LNCaP clone FGC (cell line): ENCODE measurements at regions not wholly inside any gene's neighbourhood (a gene's known extent, or its start where the extent isn't known, plus 50 kb on each side); places are given as distances from the start of the nearest gene placed in this dataset.

Source experiments
- DNase-seq: peaks from one replicate; pipeline ENCODE4 v3.0.0-alpha.2; 2011; ENCODE audit warnings: low read depth
- H3K4me3 ChIP-seq: 2 replicates; pipeline ENCODE4 v1.5.1; 2011; ENCODE audit warnings: mild to moderate bottlenecking, low read depth, low read length, control low read depth
- CTCF ChIP-seq: IDR thresholded peaks from 2 replicates; pipeline ENCODE4 v1.5.1; 2012; ENCODE audit warnings: mild to moderate bottlenecking; ENCODE audit not compliant: control insufficient read depth, insufficient read depth; ENCODE audit errors: extremely low read depth

GRCh38 chr5:52255308-52255707, 532.4 kb upstream of the ITGA1 start:
- no peak for TF ChIP-seq CTCF
- DNase-seq = no peak
- H3K4me3 ChIP-seq = no peak overlapping the region

GRCh38 chr5:52262844-52263243, 524.9 kb upstream of the ITGA1 start:
- no peak overlapping the region for H3K4me3 ChIP-seq
- no peak for TF ChIP-seq CTCF
- DNase-seq = no peak

- no peak for DNase-seq
- H3K4me3 ChIP-seq = no peak overlapping the region
- no peak for TF ChIP-seq CTCF
Measured at GRCh38 chr5:52269401-52269800, 518.3 kb upstream of the ITGA1 start.

- H3K4me3 ChIP-seq = no peak overlapping the region
- DNase-seq = no peak
- TF ChIP-seq CTCF = no peak
Measured at GRCh38 chr5:52269859-52270258, 517.9 kb upstream of the ITGA1 start.

GRCh38 chr5:52275639-52276038, 512.1 kb upstream of the ITGA1 start:
- TF ChIP-seq CTCF = no peak
- no peak overlapping the region for H3K4me3 ChIP-seq
- no peak for DNase-seq

GRCh38 chr5:52277101-52277500, 510.6 kb upstream of the ITGA1 start:
- H3K4me3 ChIP-seq = no peak overlapping the region
- TF ChIP-seq CTCF = no peak
- no peak for DNase-seq

GRCh38 chr5:52282647-52283046, 505.1 kb upstream of the ITGA1 start:
- no peak for DNase-seq
- no peak overlapping the region for H3K4me3 ChIP-seq
- no peak for TF ChIP-seq CTCF
